Fibroblast of villous mesenchyme (primary cell): ENCODE measurements at regions not wholly inside any gene's neighbourhood (a gene's known extent, or its start where the extent isn't known, plus 50 kb on each side); places are given as distances from the start of the nearest gene placed in this dataset.
"Not testable (repeated sequence)": the region's sequence is repeated elsewhere in the genome, so short reads cannot be mapped to it uniquely, and the experiment has no call there.

Source experiments
- DNase-seq: peaks from one replicate; pipeline ENCODE4 v3.0.0-alpha.2; 2010; ENCODE audit warnings: low read depth
- H3K4me3 ChIP-seq: 2 replicates; pipeline ENCODE4 v1.5.1; 2011; ENCODE audit warnings: low read depth, mild to moderate bottlenecking, low read length
- CTCF ChIP-seq: IDR thresholded peaks from 2 replicates; pipeline ENCODE4 v1.5.1; 2012; ENCODE audit warnings: low read depth, mild to moderate bottlenecking, low read length; ENCODE audit not compliant: insufficient read depth

GRCh38 chr2:51789918-51790317, 758.0 kb upstream of the NRXN1 start:
- no peak overlapping the region for H3K4me3 ChIP-seq
- TF ChIP-seq CTCF, result no peak
- DNase-seq, result no peak

GRCh38 chr2:51782921-51783765, 751.2 kb upstream of the NRXN1 start:
- no peak for DNase-seq
- H3K4me3 ChIP-seq, result no peak overlapping the region

GRCh38 chr2:51781691-51782090, 749.8 kb upstream of the NRXN1 start:
- no peak for TF ChIP-seq CTCF
- DNase-seq, result no peak
- no peak overlapping the region for H3K4me3 ChIP-seq

More at GRCh38 chr2:51782921-51783765, 751.2 kb upstream of the NRXN1 start:
- TF ChIP-seq CTCF, result no peak

- H3K4me3 ChIP-seq, result no peak overlapping the region
- no peak for TF ChIP-seq CTCF
- DNase-seq, result no peak
These were observed 748.4 kb upstream of the NRXN1 start for GRCh38 chr2:51780353-51780752.

- DNase-seq, result not testable (repeated sequence)
These were observed 747.8 kb upstream of the NRXN1 start for GRCh38 chr2:51779723-51780122.

GRCh38 chr2:51778806-51779205, 746.9 kb upstream of the NRXN1 start:
- DNase-seq, result no peak
- no peak overlapping the region for H3K4me3 ChIP-seq
- no peak for TF ChIP-seq CTCF

More at GRCh38 chr2:51779723-51780122, 747.8 kb upstream of the NRXN1 start:
- H3K4me3 ChIP-seq, result not testable (repeated sequence)

GRCh38 chr2:51774606-51775005, 742.7 kb upstream of the NRXN1 start:
- not testable (repeated sequence) for DNase-seq, H3K4me3 ChIP-seq

- TF ChIP-seq CTCF, result no peak
- no peak overlapping the region for H3K4me3 ChIP-seq
- no peak for DNase-seq
These were observed 728.5 kb upstream of the NRXN1 start for GRCh38 chr2:51760441-51760840.
